HG02840 (cell line): ENCODE measurements at regions not wholly inside any gene's neighbourhood (a gene's known extent, or its start where the extent isn't known, plus 50 kb on each side); places are given as distances from the start of the nearest gene placed in this dataset.

Experiments used
- ATAC-seq: cut with Tn5 transposase; IDR thresholded peaks from one replicate; pipeline ENCODE4 v1.9.1; 2021; ENCODE audit warnings: mild to moderate bottlenecking, moderate library complexity, moderate number of reproducible peaks; ENCODE audit not compliant: unreplicated experiment, low FRiP score

DNA sequence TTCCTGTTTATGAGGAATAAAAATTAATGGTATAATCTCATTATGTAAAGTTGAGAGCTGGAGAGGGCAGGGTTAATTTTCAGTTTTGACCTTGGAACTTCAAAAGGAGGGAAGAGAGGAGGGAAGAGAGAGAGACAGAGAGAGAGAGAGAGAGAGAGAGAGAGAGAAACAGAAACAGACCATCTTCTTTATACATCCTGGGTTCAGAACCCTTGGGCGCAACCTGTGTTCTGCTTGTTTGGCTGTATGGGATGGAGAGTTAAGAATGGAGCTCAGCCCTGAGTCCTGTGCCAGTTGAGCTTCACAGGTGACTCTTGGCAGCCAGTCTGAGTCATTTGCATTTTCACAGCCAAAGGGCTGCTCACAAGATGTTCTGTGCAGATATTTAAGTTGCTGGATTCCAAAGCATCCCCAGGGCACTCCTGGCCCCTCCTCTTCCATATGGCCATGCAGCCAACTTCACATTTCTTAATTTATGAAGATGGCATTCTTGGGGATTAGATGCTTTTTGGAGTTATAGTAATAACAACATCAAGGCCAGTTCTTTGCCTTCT is 143.5 kb downstream of the CARTPT start:
- ATAC-seq = no peak

DNA sequence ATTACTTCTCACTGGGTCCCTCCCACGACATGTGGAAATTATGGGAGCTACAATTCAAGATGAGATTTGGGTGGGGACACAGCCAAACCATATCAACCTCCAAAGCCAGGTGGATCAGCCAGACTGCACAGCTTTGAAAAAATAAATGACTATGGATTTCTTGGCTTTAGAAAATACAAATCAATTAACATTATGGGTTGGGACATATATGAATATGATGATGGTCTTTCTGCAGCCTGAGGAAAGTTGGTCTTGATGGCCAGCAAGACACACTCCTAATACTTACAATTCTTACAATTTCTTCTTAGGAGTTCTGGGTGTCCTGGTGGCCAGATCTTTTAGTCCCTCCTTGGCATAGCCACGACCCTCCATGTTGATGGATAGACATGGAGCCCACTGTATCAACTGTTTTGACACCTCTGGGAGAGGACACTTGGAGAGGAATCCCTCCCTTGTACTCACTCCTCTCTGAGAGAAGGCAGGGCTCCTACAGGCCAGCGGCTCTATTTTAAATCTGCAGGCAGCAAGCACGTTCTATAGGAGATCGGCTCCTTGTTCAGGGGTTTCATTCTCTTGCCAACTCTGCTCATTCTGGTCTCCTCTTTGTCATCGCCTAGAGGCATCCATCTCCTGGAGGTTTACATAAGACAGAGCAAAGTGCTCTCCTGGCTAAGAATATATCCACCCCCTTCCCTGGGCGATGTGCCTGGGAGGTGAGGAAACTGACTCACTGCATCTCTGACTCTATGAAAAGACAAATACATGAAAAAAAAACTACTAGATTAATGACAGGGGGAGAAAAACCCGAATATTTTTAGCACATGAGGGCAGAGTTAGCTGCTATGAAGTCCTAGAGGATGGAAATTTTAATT is 145.9 kb downstream of the CARTPT start:
- ATAC-seq = no peak

- ATAC-seq = no peak
Observed at GRCh38 chr5:71865665-71866320, 146.7 kb downstream of the CARTPT start.

DNA sequence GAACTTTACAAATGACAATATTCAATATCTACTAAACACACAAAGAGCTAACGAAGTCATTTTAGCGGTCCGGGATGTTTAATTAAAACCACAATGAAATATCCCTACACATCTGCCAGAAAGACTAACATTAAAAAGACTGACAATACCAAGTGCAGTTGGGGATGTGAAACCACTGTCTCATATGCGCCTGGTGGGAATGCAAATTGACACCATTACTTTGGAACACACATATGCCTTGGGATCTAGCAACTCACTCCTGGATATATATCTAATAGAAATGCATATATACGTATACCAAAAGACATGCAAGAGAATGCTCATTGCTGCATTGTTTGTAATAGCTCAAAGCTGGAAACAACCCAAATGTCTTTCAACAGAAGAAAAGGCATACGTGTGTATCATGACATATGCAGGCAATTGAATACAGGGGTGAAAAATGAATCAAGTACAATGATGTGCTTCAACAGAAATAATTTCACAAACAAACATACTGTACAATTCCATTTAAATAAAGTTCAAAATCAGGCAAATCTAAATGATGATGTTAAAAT is 153.3 kb downstream of the CARTPT start:
- no peak for ATAC-seq

DNA sequence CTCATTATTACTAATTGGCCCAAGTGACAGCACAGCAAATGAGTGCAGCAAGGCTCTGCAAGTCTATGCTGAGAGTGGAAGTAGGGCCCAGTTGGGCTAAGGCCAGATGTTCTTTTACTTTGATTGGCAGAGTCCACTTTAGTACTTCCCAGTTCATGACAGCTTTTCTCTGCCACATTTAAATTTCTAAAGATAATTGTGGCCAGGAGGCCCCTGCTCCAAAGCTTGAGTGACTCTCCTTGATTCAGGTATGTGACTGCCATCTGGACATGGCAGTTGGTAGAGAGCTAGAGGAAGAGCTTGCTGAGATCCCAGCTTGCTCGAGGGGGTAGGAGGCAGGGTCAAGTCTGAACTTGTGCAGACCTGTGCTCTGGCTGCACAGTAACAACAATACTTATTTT is 154.1 kb downstream of the CARTPT start:
- no peak for ATAC-seq

DNA sequence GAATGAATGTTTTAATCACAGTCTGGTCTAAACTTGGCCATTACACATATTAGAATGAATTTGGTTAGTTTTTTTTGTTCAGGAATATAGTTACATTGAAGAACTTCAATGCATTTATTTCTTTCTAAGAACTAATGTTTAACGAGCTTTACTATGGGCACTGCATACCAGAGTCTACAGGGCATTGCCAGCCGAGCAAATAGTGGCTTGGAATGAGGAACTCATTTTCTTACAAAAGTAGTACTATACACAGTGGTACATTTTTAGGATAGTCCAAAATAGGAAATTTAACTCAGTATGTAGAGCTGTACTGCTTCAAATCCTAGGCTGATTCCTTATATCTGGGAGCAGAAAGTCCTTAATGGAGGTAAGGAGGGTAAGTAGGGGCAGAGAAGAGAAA is 155.4 kb downstream of the CARTPT start:
- no peak for ATAC-seq

DNA sequence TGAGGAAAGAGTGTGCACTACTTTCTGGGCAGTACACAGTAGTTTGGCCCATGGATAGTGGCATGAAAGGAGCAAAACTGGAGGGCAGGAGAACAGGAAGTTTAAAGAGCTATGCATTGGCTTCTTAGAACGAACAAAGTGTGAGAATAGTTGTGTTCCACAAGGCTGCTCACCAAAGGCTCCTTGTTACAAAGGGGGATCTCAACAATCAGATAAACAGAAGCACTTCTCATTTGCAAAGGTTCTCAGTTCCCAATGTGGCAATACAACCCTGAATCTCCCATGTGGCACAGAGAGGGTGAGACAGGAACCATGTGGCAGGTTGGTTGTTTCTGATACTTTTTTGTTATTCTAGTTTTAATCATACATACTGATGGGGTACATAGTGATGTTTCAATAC is 158.4 kb downstream of the CARTPT start:
- no peak for ATAC-seq

DNA sequence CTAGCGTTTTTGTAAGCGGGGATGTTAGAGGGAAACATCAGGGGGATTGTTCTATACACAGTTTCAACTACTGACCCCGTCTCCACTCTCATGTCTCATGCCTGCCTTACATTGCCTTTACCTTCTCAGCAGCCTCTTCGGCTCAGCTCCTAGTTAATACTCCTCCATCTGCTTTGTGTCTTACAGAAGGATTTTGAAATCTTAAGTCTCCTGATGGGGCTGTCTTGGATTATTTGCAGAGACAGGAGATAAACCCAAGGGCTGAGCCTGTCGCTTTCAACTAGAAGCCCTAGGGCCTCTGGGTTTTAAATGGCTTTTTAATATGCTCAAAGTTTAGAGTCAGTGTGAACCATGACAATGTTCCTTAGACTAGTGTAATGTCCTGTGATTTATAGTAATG is 161.5 kb downstream of the CARTPT start:
- no peak for ATAC-seq

DNA sequence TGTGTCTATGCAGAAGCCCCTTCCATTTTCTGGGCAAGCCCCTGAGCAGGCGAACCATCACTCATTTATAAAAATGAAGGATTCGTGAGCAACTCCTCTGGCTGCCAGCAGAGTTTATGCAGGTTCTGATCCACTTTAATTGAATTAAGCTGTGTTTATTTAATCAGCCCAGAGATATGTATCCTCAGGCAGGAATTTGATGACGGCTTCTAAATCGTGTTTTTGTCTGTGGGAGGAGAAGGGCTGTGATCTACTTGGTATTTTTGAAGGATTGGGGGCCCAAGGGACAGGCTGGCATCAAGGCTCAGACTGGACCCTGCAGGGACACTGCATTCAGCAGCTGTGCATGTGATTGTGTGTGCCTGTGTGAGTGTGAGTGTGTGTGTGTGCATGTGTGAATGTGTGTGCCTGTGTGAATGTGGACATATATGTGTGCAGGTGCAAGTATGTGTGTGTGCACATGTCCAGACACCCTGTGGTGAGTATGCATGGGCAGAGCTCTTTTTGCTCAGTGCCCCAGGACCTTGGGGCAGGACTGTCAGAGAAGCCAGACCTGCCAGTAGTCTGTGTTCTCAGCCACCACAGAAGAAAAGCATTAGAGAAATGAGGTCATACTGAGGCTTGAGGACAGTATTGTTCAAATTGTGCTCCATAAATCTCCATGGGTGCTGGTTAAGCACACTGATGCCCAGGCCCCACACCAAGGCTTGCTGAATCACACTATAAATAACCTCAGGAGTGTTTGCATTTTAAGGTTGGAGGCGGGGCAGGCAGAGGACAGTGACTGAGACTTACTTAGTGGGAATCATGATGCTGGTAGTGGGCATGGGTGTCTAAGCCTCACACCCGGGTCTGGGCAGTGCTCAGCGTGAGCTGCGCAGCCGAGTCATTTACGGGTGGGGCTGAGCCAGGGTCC is 164.0 kb downstream of the CARTPT start:
- ATAC-seq = no peak

- ATAC-seq = no peak
Observed at GRCh38 chr5:71883742-71884103, 164.6 kb downstream of the CARTPT start.

DNA sequence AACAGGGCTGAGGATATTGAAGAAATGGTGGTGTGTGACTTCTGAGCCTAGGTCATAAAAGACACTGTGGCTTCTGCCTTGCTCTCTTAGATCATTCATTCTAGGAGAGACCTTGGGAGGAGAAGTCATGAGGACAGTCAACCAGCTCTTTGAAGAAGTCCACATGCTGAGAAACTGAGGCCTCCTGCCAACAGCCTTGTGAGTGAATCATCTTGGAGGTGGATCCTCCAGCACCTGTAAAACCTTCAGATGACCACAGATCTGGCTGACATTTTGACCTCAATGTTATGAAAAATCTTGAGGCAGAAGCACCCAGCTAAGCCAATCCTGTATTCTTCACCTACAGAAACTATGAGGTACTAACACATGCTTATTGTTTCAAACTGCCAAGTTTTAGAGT is 165.9 kb downstream of the CARTPT start:
- no peak for ATAC-seq

DNA sequence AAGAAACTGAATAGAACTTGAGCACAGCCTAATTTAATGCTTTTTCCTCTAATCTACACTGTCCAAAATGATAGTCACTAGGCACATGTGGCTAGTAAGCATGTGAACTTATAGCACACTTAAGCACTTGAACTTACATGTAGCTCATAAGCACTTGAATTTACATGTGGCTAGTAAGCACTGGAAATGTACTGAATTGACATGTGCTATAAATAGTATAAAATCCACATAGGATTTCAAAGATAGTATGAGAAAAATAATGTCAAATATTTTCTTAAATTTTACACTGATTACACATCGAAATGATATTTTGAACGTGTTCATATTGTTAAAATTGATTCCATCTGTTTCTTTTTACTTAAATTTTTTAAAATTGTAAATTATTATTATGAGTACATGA is 167.3 kb downstream of the CARTPT start:
- ATAC-seq = no peak

GRCh38 chr5:71887680-71888079 is 168.6 kb downstream of the CARTPT start:
- ATAC-seq = peak; percentile 92

DNA sequence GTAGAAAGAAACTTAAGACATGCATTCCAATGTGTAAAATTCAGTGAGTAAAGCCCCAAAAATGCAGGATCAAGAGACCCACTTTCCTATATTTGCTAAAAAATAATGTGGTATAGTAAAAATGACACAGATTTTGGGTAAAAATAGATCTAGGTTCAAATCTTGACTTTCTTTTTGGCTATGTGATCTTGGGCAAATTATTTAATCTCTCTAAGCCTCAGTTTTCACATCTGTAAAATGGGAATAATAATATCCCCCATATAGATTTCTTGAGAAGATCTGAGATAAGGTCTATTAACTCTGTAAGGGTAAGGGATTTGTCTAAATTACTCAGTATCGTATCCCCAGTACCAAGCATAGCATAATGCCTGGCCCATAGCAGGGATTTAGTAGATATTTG is 172.3 kb downstream of the CARTPT start:
- ATAC-seq = no peak

- no peak for ATAC-seq
Observed at GRCh38 chr5:71891856-71892255, 172.8 kb downstream of the CARTPT start.

- no peak for ATAC-seq
Observed at GRCh38 chr5:71892641-71893365, 173.7 kb downstream of the CARTPT start.

DNA sequence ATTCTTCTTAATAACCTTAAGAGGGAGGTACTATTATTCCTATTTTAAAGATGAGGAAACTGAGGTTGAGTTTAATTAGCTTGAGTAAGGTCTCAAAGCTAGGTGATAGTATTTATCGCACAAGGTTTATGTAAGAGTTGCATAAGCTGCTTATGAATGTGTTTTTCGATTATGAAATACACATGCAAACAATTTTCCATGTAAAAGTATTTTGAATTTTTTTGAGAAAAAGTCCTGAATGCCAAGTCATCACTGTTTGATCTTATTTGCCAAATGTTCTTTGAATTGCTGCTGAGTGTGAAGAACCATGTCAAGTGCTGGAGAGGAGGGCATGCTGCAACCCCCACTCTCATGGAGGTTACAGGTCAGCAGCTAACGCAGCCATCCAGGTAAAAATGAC is 174.4 kb downstream of the CARTPT start:
- no peak for ATAC-seq

DNA sequence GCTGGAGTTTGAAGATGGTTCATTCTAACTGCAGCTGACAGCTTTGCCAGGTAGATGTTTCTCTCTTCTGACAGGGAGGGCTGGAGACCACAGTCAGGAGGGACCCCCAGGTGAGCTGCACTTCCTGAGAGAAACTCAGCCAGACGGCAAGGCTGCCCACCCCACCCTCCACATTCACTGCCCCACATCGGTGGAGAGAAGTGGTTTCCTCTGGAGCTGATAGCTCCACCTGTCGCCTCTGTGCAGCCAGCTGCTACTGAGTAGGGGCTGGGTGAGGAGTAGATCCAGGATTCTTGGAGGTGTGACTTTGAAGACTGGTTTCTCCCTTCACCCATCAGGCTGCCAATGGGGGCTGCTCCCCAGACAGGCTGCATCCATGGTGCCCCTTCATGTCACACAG is 175.0 kb downstream of the CARTPT start:
- ATAC-seq = no peak

DNA sequence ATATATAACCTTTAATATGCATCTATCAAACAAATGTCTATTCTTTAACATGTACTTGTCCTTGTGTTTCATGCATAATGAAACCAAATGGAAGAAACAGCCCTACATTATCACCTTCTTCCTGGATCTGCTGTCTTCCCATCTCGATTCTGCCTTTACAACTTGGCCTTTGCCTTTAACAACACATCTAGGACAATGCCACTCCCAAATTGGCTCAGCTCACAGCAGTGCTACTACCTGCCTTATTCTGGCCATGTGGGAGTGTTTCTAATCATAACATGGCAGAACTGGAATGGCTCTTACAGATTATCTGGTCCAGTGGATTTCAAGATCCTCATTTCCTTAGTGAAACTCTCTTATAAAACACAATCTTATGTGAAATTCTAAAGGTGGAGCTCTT is 176.5 kb downstream of the CARTPT start:
- no peak for ATAC-seq

- no peak for ATAC-seq
Observed at GRCh38 chr5:71899865-71900342, 180.8 kb downstream of the CARTPT start.
